WI38 (cell line): ENCODE measurements at regions not wholly inside any gene's neighbourhood (a gene's known extent, or its start where the extent isn't known, plus 50 kb on each side); places are given as distances from the start of the nearest gene placed in this dataset.

ENCODE experiments used
- H3K4me3 ChIP-seq: 2 replicates; pipeline ENCODE4 v1.5.1; 2011; ENCODE audit warnings: low read depth, mild to moderate bottlenecking, control low read depth, low read length
- TF ChIP-seq, protein P1 (sequence below): IDR thresholded peaks from 2 replicates; pipeline ENCODE4 v1.5.1; 2012; ENCODE audit warnings: low read depth, mild to moderate bottlenecking, control low read depth, low read length

DNA sequence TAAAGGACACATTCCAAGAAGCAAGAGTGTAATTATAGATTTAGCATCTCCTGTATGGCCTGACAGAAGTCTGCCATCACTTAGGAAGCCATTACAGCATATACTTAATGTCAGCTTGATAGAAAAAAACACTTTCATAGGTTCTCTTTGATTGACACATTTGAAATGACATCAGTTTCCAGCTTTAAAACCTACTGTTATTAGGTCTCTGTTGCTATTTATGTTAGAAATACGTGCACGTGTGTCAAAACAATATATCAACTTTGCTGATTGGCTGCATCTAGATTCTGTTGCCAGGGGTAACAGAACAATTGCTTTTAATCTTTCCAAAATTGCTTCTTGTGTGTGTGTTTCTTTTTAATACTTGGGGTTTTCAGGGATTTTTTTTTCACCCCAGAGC, 389.3 kb upstream of the ATP11B start:
- TF ChIP-seq, protein P1, sequence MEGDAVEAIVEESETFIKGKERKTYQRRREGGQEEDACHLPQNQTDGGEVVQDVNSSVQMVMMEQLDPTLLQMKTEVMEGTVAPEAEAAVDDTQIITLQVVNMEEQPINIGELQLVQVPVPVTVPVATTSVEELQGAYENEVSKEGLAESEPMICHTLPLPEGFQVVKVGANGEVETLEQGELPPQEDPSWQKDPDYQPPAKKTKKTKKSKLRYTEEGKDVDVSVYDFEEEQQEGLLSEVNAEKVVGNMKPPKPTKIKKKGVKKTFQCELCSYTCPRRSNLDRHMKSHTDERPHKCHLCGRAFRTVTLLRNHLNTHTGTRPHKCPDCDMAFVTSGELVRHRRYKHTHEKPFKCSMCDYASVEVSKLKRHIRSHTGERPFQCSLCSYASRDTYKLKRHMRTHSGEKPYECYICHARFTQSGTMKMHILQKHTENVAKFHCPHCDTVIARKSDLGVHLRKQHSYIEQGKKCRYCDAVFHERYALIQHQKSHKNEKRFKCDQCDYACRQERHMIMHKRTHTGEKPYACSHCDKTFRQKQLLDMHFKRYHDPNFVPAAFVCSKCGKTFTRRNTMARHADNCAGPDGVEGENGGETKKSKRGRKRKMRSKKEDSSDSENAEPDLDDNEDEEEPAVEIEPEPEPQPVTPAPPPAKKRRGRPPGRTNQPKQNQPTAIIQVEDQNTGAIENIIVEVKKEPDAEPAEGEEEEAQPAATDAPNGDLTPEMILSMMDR, result no peak
- no peak overlapping the region for H3K4me3 ChIP-seq

DNA sequence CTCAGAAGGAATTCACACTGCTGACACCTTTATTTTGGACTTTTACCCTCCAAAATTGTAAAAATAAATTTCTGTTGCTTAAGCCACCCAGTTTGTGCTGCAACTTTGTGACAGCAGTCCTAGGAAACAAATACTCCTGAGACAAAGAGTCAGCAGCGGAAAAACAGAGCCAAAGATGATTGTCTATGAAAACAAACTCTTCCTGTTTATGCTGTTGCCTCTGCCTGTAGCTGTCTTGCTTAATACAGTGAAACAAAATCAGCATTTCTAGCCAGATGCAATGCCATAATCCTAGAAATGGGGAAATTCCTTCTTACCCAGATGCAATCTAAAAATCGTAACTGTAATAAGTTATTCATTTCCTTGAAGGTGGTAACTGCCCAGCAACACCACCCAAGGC, 387.5 kb upstream of the ATP11B start:
- TF ChIP-seq, protein P1, result no peak
- H3K4me3 ChIP-seq, result no peak overlapping the region

DNA sequence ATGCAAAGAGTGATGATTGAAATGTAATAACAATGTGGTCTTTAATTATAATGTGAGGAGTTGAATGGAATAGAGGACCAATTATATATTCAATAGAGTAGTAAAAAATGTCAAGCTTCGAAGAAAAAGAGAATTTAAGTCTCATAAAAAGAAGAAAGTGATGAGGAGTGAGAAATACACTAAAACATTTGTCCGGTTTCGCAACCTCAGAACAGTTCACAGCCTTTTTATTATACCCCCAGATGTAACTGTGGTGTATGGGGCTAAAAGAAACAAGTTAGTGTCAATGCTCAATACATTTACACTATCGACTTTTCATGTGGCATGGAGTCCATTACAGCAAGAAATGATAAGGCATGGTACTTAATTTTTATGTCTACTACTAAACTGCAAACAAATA, 386.5 kb upstream of the ATP11B start:
- TF ChIP-seq, protein P1, result no peak
- no peak overlapping the region for H3K4me3 ChIP-seq

DNA sequence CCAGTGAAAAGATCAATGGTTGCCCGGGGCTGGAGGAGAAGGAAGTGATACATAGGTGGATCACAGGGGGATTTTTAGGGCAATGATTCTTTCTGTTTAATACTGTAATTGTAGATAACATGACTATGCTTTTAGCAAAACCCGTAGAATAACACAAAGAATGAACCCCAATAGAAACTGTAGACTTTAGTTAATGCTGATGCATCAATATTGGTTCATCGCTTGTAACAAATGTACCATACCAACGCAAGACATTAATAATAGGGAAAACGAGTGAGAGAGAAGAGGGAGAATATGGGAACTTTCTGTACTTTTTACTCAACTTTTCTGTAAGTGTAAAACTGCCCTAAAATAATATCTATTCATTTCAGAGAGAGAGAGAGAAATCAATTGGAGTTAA, 383.3 kb upstream of the ATP11B start:
- TF ChIP-seq, protein P1, result no peak
- H3K4me3 ChIP-seq, result no peak overlapping the region

DNA sequence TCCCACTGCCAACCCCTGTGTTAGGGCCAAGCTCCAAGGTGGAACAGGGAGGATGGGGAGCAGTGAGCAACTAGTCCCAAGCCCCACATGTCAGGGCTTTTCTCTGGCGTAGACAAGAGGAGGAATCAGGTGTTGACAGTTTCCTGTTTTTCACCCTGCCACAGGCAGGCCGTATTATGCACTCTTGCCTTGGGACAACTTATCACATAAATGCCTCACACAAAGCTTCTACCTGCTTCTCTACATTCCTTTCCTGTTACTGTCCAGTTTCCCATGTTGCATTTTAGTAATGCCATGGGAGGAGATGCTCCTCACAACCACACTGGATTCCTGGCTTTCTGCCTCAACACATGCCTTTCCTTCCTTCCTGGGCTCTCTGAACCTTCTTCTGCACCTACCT, 381.2 kb upstream of the ATP11B start:
- no peak overlapping the region for H3K4me3 ChIP-seq
- TF ChIP-seq, protein P1, result no peak

DNA sequence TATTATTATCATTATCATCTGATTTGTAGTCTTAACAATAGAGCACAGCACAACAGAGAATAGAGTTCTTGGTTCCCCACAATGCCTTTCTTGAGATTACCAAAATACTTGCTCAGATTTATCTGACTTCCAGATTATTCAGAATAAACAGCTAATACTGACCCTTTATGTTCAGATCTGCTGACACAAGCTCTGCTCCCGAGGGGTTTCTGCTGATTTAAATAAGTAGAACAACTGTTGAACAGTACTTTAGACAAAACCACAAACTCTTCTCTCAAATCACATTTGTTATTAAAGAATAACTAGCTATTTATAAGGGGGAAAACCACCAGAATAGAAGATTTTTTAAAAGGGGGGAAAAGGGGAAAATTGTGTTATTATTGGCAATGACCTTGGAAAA, 380.2 kb upstream of the ATP11B start:
- H3K4me3 ChIP-seq, result no peak overlapping the region
- TF ChIP-seq, protein P1, result no peak

DNA sequence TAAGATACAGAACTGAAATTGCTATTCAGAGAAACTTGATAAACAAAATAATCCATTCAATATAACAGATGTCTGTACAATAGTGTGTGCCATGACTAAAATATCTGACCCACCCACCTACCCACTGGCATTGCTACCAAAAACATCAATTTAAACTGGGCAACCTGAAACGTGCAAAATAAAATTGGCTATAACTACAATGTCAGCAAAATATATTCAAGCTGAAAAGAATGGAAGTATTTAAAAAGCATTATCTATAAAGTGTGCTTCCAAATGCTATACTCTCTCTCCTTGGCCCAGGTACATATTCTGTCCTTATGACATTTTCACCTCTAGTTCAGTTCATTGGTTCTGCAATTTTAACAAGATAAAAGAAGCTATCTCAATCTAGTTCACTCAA, 379.6 kb upstream of the ATP11B start:
- TF ChIP-seq, protein P1, result no peak

More for the DNA sequence above, 379.6 kb upstream of the ATP11B start:
- no peak overlapping the region for H3K4me3 ChIP-seq
